Endothelial cell (in vitro differentiated cells): ENCODE measurements at regions not wholly inside any gene's neighbourhood (a gene's known extent, or its start where the extent isn't known, plus 50 kb on each side); places are given as distances from the start of the nearest gene placed in this dataset.
"Not testable (repeated sequence)": the region's sequence is repeated elsewhere in the genome, so short reads cannot be mapped to it uniquely, and the experiment has no call there.

Experiments used
- DNase-seq: peaks from one replicate; pipeline ENCODE4 v3.0.0; 2021; ENCODE audit warnings: low spot score
- H3K27ac Mint-ChIP-seq: one replicate; pipeline ENCODE4 v1.8.0; 2021; ENCODE audit warnings: mixed read lengths, inconsistent platforms; ENCODE audit not compliant: unreplicated experiment
- H3K27me3 Mint-ChIP-seq: one replicate; pipeline ENCODE4 v1.8.0; 2021; ENCODE audit warnings: mild to moderate bottlenecking, moderate library complexity, mixed read lengths, inconsistent platforms; ENCODE audit not compliant: unreplicated experiment
- H3K36me3 Mint-ChIP-seq: one replicate; pipeline ENCODE4 v1.8.0; 2021; ENCODE audit warnings: mild to moderate bottlenecking, low read depth, mixed read lengths, inconsistent platforms; ENCODE audit not compliant: unreplicated experiment
- H3K4me1 Mint-ChIP-seq: one replicate; pipeline ENCODE4 v1.8.0; 2021; ENCODE audit warnings: mild to moderate bottlenecking, mixed read lengths, inconsistent platforms; ENCODE audit not compliant: unreplicated experiment
- H3K4me3 Mint-ChIP-seq: one replicate; pipeline ENCODE4 v1.8.0; 2021; ENCODE audit warnings: mild to moderate bottlenecking, mixed read lengths, inconsistent platforms; ENCODE audit not compliant: unreplicated experiment
- H3K9me3 Mint-ChIP-seq: one replicate; pipeline ENCODE4 v1.8.0; 2021; ENCODE audit warnings: mixed read lengths, inconsistent platforms; ENCODE audit not compliant: unreplicated experiment
- CTCF ChIP-seq: fragments of 200-600 bp; sonication (generic); IDR thresholded peaks from one replicate; pipeline ENCODE4 v1.5.0; 2021; ENCODE audit warnings: antibody characterized with exemption; ENCODE audit not compliant: unreplicated experiment

GRCh38 chr16:51237861-51238378 is 86.8 kb upstream of the SALL1 start:
- Mint-ChIP-seq H3K4me3 (peak overlapping the region; percentile 45), H3K4me1 (peaks cover 30% of the 10 kb centered on the region), H3K36me3 (peaks cover 4% of the 10 kb centered on the region), H3K9me3 (no peaks in the 10 kb centered on the region), H3K27me3 (peaks cover 2% of the 10 kb centered on the region), H3K27ac (peak overlapping the region; percentile 58)
- TF ChIP-seq CTCF: no peak
- DNase-seq: no peak

- Mint-ChIP-seq H3K36me3 (peaks cover 4% of the 10 kb centered on the region), H3K4me3 (no peak overlapping the region), H3K9me3 (no peaks in the 10 kb centered on the region), H3K4me1 (peaks cover 30% of the 10 kb centered on the region), H3K27ac (peak overlapping the region; percentile 48), H3K27me3 (peaks cover 2% of the 10 kb centered on the region)
- no peak for DNase-seq
- TF ChIP-seq CTCF: no peak
Measured at GRCh38 chr16:51237207-51237606, 86.1 kb upstream of the SALL1 start.

GRCh38 chr16:51236583-51236982 is 85.5 kb upstream of the SALL1 start:
- Mint-ChIP-seq H3K27ac (peak overlapping the region; percentile 48), H3K4me1 (peaks cover 30% of the 10 kb centered on the region), H3K9me3 (no peaks in the 10 kb centered on the region), H3K36me3 (peaks cover 4% of the 10 kb centered on the region), H3K27me3 (peaks cover 2% of the 10 kb centered on the region), H3K4me3 (no peak overlapping the region)
- TF ChIP-seq CTCF: no peak
- DNase-seq: no peak

GRCh38 chr16:51231702-51232101 is 80.6 kb upstream of the SALL1 start:
- H3K36me3 Mint-ChIP-seq: no peaks in the 10 kb centered on the region
- no peak overlapping the region for H3K27ac Mint-ChIP-seq
- peaks cover 3% of the 10 kb centered on the region for H3K27me3 Mint-ChIP-seq
- TF ChIP-seq CTCF: no peak
- DNase-seq: no peak
- H3K4me3 Mint-ChIP-seq: no peak overlapping the region
- H3K9me3 Mint-ChIP-seq: no peaks in the 10 kb centered on the region
- peaks cover 10% of the 10 kb centered on the region for H3K4me1 Mint-ChIP-seq

- H3K4me1 Mint-ChIP-seq, DNase-seq, H3K27ac Mint-ChIP-seq, H3K27me3 Mint-ChIP-seq, H3K36me3 Mint-ChIP-seq, H3K4me3 Mint-ChIP-seq, H3K9me3 Mint-ChIP-seq: not testable (repeated sequence)
Measured at GRCh38 chr16:51230035-51230434, 79.0 kb upstream of the SALL1 start.
